Forelimb muscle (tissue), 1 donor: ENCODE measurements at regions not wholly inside any gene's neighbourhood (a gene's known extent, or its start where the extent isn't known, plus 50 kb on each side); places are given as distances from the start of the nearest gene placed in this dataset.
A peak's percentile ranks its signal among the peaks of the same experiment; 100 is the strongest.

Experiments used
- DNase-seq: peaks from one replicate; pipeline ENCODE4 v3.0.0-alpha.2; 2013; ENCODE audit warnings: low read depth

DNA sequence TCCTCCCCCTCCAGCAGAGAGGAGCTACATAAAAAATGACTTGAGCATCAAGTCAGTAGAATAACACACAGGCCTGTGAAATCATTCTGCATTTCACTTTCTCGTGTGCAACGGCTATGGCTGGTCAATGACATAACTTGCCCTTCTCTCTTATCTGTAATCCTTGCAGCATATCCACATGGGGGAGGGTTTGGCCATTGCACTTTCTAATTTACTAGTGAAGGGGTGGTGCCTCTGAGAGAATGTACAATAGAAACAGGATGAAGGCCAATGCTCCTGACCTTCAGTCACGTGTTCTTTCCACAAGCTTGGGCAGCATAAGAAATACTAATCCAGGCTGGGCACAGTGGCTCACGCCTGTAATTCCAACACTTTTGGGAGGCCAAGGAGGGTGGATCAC, 641.0 kb upstream of the ARGLU1 start:
- DNase-seq, result no peak

DNA sequence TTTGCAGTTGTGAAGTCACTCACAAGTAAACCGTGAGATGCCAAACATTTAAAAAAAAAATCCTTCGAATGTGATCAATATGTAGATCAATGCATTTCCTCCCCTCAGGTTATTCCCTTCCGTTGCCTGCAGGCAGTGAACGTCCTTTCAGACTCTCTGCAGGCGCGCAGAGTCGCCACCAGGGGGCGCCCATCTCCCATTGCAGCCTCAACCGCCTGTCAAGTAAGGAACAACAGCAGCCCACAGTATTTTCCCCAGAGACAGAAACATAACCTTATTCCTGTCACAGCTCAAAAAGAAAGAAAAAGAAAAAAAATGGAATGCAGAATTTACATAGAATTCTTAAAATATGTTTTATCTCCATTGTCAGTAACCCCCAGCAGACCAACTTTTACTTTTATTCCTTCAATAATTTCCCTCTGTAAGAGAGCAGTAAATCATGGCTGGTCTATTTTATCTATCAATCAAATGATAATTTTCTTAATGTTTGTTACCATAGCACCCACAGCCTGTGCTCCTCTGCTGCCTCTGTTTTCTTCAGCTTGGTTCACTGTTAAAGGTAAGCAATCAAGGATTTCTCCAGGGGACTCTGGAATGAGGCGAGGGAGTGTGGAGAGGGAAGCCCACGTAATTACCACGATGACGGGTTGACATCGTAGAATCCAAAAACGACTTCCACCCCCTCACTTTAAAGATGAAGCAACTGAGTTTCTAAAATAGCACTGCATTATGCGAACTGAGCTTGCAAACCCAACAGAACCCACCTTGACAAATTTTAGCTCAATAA, 637.6 kb upstream of the ARGLU1 start:
- DNase-seq, result no peak

DNA sequence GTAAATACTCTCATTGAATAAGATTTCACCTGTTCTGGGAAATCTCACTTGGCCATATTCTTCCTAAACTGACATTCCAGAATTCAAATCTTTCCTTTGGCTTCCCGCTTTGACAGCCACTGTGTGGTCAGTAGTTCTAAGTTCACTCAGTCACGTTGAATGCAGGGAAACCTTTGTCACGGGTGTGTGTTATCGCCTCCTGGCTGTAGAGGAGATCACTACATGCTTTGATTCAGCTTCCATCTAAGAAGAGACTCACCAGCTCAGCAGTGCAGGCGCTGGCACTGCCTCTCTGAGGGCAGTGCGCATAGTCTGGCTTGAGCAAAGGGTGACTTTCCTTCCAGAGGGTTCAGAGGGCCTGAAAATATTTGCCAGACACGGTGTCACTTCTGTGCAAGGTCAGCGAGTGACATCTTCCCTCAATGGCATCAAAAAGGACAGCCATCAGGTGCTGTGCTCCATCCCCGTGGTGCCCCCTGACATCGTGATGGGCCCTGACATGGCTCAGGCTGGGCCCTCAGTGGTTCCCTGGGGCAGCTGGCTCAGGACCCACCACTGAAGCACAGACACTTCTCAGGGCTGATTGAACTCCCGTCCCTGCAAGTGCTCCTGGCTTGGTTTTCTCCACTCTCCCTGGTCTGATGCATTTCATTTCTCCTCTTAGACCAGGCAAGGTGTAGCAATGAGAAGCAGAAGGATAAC, 635.4 kb upstream of the ARGLU1 start:
- no peak for DNase-seq

DNA sequence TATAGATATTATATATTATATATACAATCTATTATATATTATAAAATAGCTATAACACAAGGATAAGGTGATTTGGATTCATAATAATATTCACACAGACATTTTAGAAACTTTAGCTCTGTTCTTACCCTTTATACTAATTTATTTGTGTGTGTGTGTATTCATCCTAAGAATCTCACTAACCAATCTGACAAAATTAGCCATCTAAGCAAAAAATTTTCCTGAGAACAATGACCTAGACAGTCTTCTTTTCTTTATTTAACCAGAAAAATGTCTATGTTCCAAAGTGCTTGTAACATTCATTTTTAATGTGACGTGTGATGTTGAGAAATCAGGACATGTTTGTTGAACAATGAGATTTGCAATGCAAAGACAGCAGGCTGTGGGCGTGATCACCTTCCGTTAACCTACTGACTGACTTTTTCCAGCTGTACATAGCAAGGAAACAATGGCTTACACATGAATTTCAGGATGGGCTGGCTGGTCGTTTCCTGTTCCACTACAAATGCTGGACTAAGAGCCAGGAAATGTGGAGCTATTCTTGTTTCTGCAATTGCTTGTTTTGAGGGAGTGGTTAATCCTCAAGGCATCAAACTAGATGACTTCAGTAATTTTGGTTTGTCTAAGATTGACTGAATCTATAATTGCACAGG, 634.6 kb upstream of the ARGLU1 start:
- DNase-seq, result peak; percentile 54

DNA sequence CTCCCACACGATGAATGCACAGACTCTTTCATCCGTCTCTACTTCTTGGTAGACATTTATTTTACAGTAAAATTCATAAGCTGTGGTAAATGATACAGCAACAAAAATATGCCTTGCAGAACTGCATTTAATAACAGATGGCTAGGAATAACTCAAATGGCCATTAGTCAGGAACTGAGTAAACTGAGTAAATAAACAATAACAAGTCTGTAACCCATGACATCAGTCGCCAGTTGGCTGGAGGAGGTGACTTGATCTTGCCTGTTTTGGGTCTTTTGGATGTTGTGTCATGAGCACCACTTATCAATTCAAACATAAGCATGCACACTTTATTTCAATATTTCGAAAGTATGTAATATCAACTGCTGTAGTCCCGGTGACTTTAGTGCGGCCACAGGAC, 632.6 kb upstream of the ARGLU1 start:
- no peak for DNase-seq

DNA sequence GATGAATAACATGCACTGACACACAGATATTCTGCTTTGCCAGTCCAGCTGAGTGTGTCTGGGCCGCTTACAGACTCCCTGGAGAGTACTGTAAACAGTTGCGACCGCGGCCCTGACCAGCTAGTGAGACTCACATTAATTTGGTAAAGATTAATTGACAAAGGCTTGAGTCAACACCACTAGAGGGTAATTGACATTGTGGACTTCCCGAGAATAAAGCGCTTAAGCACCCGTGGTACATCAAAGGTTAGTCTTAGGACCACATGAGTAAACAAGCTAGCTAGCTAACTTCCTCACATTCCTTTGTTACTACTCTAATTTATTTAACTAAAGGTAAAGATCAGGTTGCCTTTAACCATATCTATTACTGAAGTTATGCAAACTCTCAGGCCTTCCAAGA, 624.4 kb upstream of the ARGLU1 start:
- DNase-seq, result no peak

DNA sequence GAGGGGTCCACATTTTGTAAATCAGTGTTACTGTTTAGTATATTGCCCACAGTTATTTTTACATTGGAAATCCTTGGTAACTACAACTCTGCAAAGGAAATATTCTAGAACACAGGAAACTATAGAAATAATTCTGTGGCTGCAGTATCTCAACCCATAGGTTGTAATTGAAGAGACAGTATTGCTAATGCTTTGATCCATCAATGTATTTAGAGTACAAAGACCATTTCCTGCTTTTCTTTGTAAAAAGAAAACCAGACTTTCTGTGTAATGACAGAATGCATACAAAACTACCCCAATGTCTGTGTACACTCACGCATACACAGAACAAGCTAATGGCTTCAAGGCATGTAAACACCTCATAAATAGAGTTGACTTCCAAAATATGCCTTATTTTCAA, 622.1 kb upstream of the ARGLU1 start:
- DNase-seq, result no peak

DNA sequence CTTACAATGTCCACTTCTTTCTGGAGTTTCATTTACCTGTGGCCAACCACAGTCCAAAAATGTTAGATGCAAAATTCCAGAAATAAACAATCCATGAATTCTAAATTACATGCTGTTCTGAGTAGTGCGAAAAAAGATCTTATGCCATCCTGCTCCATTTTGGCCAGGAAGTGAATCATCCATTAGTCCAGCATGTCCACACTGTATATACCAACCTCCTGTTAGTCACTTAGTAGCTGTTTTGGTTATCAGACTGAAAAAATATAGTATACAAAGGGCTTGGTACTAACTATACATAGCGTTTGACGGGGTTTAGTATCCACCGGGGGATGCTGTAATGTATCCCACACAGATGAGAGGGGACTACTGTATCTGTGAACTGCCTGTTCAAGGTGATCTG, 618.0 kb upstream of the ARGLU1 start:
- no peak for DNase-seq

DNA sequence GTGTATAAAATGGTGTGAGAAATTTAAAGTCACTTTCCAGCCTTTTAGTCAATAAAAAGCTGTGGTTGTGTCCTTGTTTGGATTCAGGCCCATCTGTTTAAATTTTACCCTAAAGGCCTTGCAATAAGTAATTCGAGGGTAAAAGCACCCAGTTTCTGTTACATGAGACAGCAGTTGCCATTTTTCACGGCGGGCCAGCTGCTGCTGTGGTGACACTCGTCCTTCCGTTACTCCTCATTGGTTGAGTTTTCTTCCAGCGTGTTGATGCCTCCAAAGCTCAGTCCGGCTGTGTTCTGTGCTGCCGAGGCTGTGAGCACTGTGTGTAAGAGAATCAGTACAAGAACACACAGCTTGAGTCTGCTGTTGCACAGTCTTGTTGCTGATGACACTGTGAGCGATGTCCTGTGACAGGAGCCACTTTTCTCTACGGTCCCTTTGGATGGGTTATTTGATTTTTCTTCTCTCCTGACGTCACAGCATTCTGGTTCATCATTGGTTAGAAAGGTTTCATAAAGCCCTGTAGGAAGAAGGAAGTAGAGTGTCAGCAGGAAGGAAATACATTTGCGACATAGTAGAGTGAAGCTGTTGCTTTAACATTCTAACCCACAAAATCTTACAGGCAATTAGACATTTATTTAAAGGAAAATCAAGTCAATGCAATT, 602.5 kb upstream of the ARGLU1 start:
- no peak for DNase-seq

DNA sequence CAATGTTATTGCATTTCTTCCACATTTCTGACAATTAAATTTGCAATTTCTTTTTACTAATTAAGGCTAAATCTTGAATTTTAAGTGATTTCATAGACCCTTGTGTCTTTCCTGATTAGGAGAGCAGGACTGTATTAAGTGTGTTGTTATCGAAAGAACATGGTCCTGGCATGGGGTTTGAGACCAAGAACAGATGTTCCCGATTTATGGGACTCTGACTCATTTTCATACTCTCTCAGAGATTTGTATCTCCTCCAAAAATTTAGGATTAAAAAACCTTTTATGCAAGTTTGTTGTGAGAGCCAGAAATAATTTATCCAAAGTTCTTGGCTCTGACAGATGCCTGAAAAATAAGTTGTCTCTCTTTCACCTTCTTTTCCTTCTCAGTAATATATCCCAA, 589.3 kb upstream of the ARGLU1 start:
- DNase-seq, result peak; percentile 52

DNA sequence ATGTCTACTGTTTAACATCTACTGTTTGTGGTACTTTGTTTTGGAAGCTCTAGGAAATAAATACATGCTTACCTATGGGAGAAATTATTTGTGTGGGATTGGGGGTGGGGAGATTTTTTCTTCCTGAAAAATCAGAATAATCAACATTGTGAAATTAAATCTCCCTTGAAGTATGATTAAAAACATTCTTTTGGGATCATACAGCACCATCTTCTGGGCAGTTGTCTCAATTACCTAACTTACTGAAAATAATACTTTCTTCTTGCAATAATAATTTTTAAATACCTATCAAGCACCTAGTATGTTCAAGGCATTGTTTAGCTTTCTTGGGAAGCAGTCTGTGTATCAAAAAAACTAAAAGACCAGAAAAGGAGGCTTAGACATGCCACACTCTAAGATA, 576.5 kb upstream of the ARGLU1 start:
- no peak for DNase-seq

DNA sequence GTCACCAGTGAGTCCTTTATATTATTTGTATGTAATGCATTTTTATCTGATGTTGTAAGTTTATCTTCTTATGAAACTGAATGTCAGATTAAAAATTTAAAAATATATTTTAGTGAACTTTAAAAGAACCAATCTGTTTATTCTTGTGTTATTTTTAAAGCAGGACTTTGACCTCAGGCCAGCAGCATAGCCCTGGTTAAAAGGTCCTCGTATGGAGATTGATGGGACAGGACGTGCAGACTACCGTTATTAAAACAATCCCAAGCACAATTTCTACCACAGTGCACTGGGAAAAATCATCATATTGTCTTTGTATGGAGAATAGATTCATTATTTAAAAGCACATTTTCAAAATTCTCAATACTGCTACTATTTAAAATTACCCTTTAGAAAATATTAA, 573.8 kb upstream of the ARGLU1 start:
- DNase-seq, result no peak

DNA sequence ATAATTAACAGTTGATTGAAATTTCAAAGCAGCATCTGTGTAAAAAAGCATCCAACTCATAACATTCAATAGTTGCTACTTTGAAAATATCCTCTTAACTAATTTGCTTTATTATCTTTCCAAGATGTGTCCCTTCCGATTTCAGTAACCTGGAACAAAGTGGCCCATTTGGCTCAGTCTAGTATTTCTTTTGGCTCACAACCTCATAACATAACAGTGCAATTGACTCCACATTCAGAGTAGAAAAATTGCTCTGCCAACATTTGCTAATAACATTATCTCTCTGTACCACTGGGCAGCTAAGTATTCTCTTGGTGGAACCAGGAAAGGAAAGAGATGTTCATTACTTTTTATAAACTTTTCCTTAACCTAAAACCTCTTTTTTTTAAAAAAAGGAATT, 571.1 kb upstream of the ARGLU1 start:
- no peak for DNase-seq

DNA sequence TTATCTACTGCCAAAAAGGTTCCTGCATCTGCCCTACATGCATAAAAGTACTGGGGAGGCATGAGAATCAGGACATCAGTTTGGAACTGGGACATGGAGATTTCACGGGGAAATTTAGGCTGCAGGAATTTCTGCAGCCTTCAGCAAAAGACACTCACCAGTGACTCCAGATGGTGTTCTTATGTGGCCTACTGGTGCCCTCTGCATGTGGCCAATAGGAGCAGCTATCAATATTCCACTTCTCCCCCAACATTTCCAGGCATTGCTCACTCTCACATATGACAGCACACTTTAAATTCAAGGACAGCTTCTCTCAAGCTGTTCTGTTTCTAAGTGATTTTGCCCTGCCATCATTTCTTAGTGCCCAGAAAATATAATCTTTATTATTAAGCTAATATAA, 570.5 kb upstream of the ARGLU1 start:
- no peak for DNase-seq

DNA sequence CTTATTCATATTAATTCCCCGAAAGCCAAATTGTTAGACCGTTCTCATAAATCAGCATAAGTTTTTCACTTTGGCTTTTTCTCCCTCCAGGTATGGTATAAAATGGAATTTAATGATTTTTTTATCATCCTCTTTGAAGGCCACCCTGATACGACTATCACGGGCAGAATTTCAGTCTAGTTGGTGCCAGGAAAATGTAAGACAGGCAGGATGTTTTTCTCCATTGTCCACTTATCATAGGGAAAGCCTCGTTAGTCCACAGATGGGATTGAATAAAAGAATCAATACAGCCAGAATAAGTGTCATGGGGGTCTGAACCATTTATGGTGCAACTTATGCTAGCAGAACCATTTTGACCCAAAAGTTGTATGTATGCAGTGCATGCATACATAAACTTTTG, 566.0 kb upstream of the ARGLU1 start:
- DNase-seq, result no peak

DNA sequence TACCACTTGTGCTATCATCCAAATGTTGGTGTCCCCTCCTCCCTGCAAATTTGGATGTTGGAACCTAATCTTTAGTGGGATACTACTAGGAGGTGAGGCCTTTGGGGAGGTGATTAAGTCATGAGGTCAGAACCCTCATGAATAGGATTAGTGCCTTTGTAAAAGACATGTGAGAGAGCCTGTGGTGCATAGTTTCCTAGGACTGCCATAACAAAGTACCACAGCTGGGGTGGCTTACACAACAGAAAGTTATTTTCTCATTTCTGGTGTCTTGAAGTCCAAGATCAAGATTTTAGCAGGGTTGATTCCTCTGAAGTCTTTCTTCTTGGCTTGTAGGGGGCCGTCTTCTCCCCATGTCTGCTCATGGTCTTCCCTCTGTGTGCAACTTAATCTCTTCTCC, 562.6 kb upstream of the ARGLU1 start:
- DNase-seq, result no peak

DNA sequence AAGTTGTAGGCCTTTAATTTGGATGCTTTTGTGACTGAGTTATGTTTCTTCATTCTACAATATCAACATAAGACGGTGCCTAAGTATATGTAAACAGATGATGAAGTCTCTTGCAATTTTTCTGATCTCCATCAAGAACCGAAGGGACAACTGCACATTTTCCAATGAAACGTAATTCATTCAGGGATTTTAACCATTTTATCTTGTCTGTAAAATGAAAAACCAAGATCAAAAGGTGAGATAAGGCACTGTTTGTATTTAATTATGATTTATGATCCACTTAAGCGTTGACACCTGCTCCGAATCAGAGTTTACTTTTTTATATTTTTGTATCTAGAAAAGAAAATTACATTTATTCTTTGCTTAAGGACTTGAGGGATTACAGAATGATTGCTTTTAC, 556.8 kb upstream of the ARGLU1 start:
- no peak for DNase-seq

DNA sequence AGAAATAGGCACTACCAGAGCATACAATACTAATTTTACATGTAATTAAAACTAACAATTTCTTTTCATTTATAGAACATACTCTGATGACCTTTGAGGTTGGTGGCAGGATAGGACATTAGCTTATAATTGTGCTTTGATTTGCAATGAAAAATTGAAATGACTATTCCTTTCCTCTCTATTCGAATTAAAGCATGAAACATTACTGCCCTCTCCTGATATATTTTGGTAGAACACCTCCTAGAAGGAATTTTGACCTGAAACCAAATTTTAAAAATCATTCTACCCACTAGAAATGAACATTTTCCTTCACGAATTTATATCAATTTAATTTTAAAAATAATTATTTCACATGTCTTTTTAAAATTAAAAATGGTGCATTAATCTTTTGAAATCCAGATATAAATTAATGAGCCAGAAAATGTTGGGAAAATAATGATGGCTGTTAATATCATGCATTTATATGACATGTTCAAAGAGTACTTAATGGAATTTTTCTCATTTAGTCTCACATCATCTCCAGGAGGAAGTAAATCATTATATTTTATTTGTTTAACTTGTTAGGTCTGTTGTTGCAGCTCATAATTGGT, 556.3 kb upstream of the ARGLU1 start:
- DNase-seq, result no peak

DNA sequence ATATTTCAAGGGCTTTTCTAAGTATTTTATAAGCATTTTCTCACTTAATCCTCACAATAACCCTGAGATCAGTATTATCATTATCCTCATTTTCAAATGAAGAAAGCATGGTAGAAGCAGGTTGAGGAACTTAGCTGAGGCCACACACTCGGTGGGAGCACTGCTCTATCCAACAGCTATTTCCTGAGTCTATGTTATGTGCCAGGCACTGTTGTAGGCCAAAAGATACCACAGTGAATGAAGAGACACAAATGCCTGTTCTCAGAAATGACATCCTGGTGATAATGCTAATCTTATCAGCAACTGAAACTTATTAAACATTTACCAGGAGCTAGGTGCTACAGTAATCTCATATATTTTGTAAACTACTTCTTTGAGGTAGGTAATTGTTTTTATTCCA, 553.9 kb upstream of the ARGLU1 start:
- no peak for DNase-seq

DNA sequence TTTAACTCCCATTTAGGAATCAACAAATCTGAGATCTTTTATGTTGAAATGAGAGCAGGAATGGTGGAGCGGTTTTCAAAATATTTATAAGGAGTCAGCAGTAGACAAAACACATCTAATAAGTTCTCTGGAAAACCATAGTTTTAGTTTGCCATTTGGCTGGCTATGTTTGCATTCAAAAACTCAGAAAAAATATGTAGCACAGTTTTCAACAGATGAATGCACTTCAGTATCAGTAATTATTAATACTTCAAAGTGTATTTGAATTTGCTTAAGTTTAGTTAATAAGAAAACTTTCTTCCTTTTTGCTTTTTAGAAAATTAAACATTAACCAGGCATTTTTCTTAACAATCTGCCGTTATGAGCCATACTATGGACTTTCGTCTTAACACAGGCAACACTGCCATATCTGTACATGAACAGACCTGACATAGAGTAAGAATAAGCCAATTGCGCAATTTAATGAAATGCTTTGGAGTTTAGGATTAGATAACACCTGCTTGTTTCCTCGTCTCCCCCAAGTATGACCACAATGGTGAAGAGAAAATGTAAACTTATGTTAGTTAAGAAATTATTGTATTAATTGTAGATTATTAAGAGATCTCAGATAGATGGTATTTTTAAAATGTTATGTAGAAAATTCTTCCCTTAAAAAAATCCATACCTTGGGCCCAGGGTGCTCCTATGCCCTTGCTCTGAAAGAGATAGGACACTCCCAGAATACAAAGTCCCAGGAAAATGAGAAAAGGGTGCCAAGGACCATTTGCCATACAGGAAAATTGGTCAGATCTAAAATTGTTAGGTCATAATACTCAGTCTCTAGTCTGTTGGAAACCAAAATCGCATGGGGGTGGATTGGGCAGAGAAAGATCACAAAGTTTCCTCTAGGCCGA, 552.3 kb upstream of the ARGLU1 start:
- no peak for DNase-seq

DNA sequence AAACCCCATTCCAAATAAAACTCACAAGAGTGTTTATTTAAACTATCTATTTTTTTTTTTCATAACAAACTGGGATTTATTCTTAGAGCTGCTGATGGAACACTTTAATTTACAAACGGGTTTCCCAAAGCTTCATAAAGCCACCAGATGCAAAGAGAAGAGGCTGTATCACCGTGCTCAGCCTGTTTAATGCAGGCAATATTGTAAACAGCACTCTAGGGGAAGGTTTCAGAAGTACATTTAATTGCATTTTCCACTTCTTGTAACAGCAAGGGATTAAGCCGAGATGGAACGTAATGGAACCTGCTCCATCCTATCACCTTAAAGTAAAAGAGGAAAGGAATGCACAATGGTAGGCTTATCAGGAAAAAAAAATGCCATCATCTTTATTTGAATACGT, 550.6 kb upstream of the ARGLU1 start:
- no peak for DNase-seq
